PC-3 (cell line): ENCODE measurements at regions not wholly inside any gene's neighbourhood (a gene's known extent, or its start where the extent isn't known, plus 50 kb on each side); places are given as distances from the start of the nearest gene placed in this dataset.

Experiments
- ATAC-seq: fragments of 200-7000 bp; cut with Tn5 transposase; 2 replicates; pipeline ENCODE4 v1.9.1; 2020; ENCODE audit warnings: mild to moderate bottlenecking, moderate library complexity
- BruUV-seq: library from RNA; stranded (reverse); fragments of 400-500 nt; replicated peaks from 2 replicates; lab custom pipeline; 2021; lab: Mats Ljungman, UMichigan
- CTCF ChIA-PET: fragments of 300-600 bp; sonication (Branson Sonifier 250); formaldehyde crosslinking; loops from one replicate; lab custom pipeline; 2022; ENCODE audit warnings: antibody characterized with exemption; lab: Charles Lee
- POLR2A ChIA-PET: fragments of 300-600 bp; sonication (Branson Sonifier 250); formaldehyde crosslinking; loops from one replicate; lab custom pipeline; 2022; ENCODE audit warnings: antibody characterized with exemption; ENCODE audit not compliant: unreplicated experiment; lab: Charles Lee
- DNase-seq: peaks from one replicate; pipeline ENCODE4 v3.0.0-alpha.2; 2015
- H2AFZ ChIP-seq: fragments of 300-600 bp; sonication (generic); 2 replicates; pipeline ENCODE4 v1.6.0; 2016; ENCODE audit warnings: antibody characterized with exemption, low read length
- H3F3A ChIP-seq: fragments of 300-600 bp; sonication (generic); one replicate; pipeline ENCODE4 v1.6.0; 2017; ENCODE audit warnings: antibody characterized with exemption, low read length, control low read depth, mild to moderate bottlenecking; ENCODE audit not compliant: unreplicated experiment
- H3K27ac ChIP-seq: fragments of 300-600 bp; sonication (generic); 2 replicates; pipeline ENCODE4 v1.5.1; 2016; ENCODE audit warnings: mild to moderate bottlenecking, low read length
- H3K27me3 ChIP-seq: fragments of 300-600 bp; sonication (generic); 2 replicates; pipeline ENCODE4 v1.6.1; 2016; ENCODE audit warnings: low read length, mixed read lengths
- H3K36me3 ChIP-seq: fragments of 300-600 bp; sonication (generic); 2 replicates; pipeline ENCODE4 v1.6.1; 2016; ENCODE audit warnings: low read depth, mixed run types, low read length, mixed read lengths
- H3K4me1 ChIP-seq: fragments of 300-600 bp; sonication (generic); 2 replicates; pipeline ENCODE4 v1.5.1; 2016; ENCODE audit warnings: low read length; ENCODE audit not compliant: insufficient read depth
- H3K4me2 ChIP-seq: fragments of 300-600 bp; sonication (generic); 2 replicates; pipeline ENCODE4 v1.6.0; 2016; ENCODE audit warnings: low read length
- H3K4me3 ChIP-seq: fragments of 300-600 bp; sonication (generic); 2 replicates; pipeline ENCODE4 v1.5.1; 2016; ENCODE audit warnings: mild to moderate bottlenecking, low read length, mixed read lengths
- H3K79me2 ChIP-seq: fragments of 300-600 bp; sonication (generic); 2 replicates; pipeline ENCODE4 v1.6.1; 2017; ENCODE audit warnings: low read length, mixed read lengths
- H3K9ac ChIP-seq: fragments of 300-600 bp; sonication (generic); 2 replicates; pipeline ENCODE4 v1.6.0; 2016; ENCODE audit warnings: mild to moderate bottlenecking, low read length
- H3K9me2 ChIP-seq: fragments of 300-600 bp; sonication (generic); replicated peaks from 2 replicates; pipeline ENCODE4 v1.6.1; 2016; ENCODE audit warnings: mixed run types, low read length, mixed read lengths
- H3K9me3 ChIP-seq: fragments of 300-600 bp; sonication (generic); 2 replicates; pipeline ENCODE4 v1.6.1; 2016; ENCODE audit warnings: low read length, mixed read lengths
- H4K20me1 ChIP-seq: fragments of 300-600 bp; sonication (generic); 2 replicates; pipeline ENCODE4 v1.6.1; 2016; ENCODE audit warnings: low read length, mixed read lengths
- EZH2 ChIP-seq: fragments of 300-600 bp; sonication (generic); IDR thresholded peaks from one replicate; pipeline ENCODE4 v1.6.1; 2017; ENCODE audit warnings: antibody characterized with exemption, mild to moderate bottlenecking, low read length; ENCODE audit not compliant: unreplicated experiment
- EZH2phosphoT487 ChIP-seq: fragments of 300-600 bp; sonication (generic); IDR thresholded peaks from 2 replicates; pipeline ENCODE4 v1.6.1; 2018; ENCODE audit warnings: mild to moderate bottlenecking, antibody characterized with exemption, low read length, borderline replicate concordance
- intact Hi-C: fragments of 100-400 bp; cut with micrococcal nuclease; formaldehyde crosslinking; loops from 2 replicates; pipeline ENCODE4 v1.9.0; 2023
- TF ChIP-seq, protein P1 (sequence below): fragments of 300-600 bp; sonication (generic); conservative IDR thresholded peaks from 2 replicates; pipeline ENCODE4 v1.5.1; 2017; ENCODE audit warnings: antibody characterized with exemption, low read depth, mild to moderate bottlenecking, low read length

DNA sequence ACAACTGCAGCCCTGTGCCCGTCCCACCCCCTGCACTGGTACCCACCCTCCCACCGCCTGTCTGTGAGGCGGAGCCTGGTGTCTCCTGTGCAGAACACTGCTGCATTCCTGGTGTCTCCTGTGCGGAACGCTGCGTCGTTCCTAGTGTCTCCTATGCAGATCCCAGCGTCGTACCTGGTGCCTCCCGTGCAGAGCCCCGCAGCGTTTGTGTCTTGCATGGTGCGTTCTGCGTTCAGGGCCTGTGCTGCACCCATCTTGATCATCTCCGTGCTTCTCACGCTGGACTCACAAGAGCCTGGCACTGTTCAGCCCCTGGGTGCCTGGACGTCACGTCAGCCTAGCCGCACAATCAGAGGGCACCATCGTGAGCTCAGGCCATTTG, 248.6 kb upstream of the SALL3 start:
- Histone ChIP-seq H3F3A (no peaks in the 10 kb centered on the region), H4K20me1 (no peaks in the 10 kb centered on the region), H2AFZ (no peak overlapping the region), H3K27me3 (peaks cover 82% of the 10 kb centered on the region), H3K27ac (no peak overlapping the region), H3K4me1 (no peaks in the 10 kb centered on the region), H3K4me2 (no peak overlapping the region), H3K9ac (no peak overlapping the region), H3K9me3 (no peaks in the 10 kb centered on the region), H3K9me2 (no peaks in the 10 kb centered on the region), H3K79me2 (no peaks in the 10 kb centered on the region), H3K4me3 (no peak overlapping the region), H3K36me3 (no peaks in the 10 kb centered on the region)
- ATAC-seq, result peak; percentile 33
- ChIA-PET POLR2A (no interaction called here), CTCF (no interaction called here)
- TF ChIP-seq EZH2, result no peak
- TF ChIP-seq, protein P1, sequence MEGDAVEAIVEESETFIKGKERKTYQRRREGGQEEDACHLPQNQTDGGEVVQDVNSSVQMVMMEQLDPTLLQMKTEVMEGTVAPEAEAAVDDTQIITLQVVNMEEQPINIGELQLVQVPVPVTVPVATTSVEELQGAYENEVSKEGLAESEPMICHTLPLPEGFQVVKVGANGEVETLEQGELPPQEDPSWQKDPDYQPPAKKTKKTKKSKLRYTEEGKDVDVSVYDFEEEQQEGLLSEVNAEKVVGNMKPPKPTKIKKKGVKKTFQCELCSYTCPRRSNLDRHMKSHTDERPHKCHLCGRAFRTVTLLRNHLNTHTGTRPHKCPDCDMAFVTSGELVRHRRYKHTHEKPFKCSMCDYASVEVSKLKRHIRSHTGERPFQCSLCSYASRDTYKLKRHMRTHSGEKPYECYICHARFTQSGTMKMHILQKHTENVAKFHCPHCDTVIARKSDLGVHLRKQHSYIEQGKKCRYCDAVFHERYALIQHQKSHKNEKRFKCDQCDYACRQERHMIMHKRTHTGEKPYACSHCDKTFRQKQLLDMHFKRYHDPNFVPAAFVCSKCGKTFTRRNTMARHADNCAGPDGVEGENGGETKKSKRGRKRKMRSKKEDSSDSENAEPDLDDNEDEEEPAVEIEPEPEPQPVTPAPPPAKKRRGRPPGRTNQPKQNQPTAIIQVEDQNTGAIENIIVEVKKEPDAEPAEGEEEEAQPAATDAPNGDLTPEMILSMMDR, result no peak
- TF ChIP-seq EZH2phosphoT487, result no peak
- intact Hi-C loops, result no loop called here
- no peak for DNase-seq
- no TSS peak for BruUV-seq

DNA sequence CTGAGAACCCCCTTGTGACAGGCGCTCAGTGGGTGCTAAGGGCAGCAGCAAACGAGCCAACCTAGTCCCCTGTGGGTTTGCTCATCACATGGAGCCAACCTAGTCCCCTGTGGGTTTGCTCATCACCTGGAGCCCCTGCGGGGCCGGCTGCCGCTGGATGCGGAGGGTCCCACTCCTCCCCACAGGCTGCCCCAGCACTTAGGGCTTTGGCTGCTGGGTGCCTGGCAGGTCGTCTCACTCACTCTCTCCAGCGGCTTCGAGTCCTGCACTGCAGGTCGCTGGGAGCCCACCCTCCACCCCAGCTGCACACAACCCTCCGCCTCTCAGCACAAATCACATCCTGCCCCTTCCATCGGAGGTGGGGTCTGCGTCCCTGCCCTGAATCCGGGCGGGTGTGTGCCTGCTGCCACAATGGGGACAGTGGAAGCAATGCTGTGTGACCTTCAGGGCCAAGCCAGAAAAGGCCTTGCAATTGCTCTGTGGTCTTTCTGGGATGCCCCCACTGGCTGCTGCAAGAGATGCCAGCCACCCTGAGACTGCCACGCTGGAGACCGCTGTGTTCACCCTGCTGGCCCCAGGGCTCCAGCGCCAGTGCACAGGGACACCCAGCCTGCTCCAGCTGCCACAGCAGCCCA, 248.1 kb upstream of the SALL3 start:
- Histone ChIP-seq H3K27me3 (peaks cover 79% of the 10 kb centered on the region), H3K9me3 (no peaks in the 10 kb centered on the region)
- no peak for ATAC-seq

More for the DNA sequence above, 248.1 kb upstream of the SALL3 start:
- ChIA-PET POLR2A (no interaction called here), CTCF (no interaction called here)
- DNase-seq, result no peak
- Histone ChIP-seq H3K79me2 (no peaks in the 10 kb centered on the region), H3K4me1 (no peaks in the 10 kb centered on the region), H3K4me2 (no peak overlapping the region), H2AFZ (no peak overlapping the region), H3K9me2 (no peaks in the 10 kb centered on the region), H3K4me3 (no peak overlapping the region), H3K36me3 (no peaks in the 10 kb centered on the region), H4K20me1 (no peaks in the 10 kb centered on the region), H3K27ac (no peak overlapping the region), H3F3A (no peaks in the 10 kb centered on the region), H3K9ac (no peak overlapping the region)
- TF ChIP-seq EZH2phosphoT487 (no peak), EZH2 (no peak)
- TF ChIP-seq, protein P1, result no peak
- no TSS peak for BruUV-seq
- intact Hi-C loops, result no loop called here
